Stomach (tissue), 8 donors: ENCODE measurements at regions not wholly inside any gene's neighbourhood (a gene's known extent, or its start where the extent isn't known, plus 50 kb on each side); places are given as distances from the start of the nearest gene placed in this dataset.

Experiments
- DNase-seq, 2 donors: peaks; one replicate each; pipeline versions ENCODE4 v3.0.0 to v3.0.0-alpha.2; 2013 to 2019
- H3K27ac ChIP-seq, 5 donors: fragments of 200-600 bp in 4 of 5; sonication (generic) in 4 of 5; one replicate each; pipeline ENCODE4 v1.5.1; 2013 to 2019; ENCODE audit warnings: mild to moderate bottlenecking in 1 of 5, moderate library complexity in 1 of 5
- H3K27me3 ChIP-seq, 3 donors: fragments of 200-600 bp; sonication (generic); one replicate each; pipeline ENCODE4 v1.5.1; 2017 to 2019; ENCODE audit warnings: mixed run types in 1 of 3
- H3K36me3 ChIP-seq, 4 donors: fragments of 200-600 bp; sonication (generic); 1 replicate in 3 of 4; 2 replicates in 1 of 4; pipeline ENCODE4 v1.5.1; 2016 to 2019
- H3K4me1 ChIP-seq, 4 donors: fragments of 200-600 bp; sonication (generic); one replicate each; pipeline ENCODE4 v1.5.1; 2016 to 2019
- H3K4me3 ChIP-seq, 4 donors: fragments of 200-600 bp; sonication (generic) in 3 of 4; one replicate each; pipeline ENCODE4 v1.5.1; 2016 to 2019; ENCODE audit warnings: mild to moderate bottlenecking in 1 of 4
- H3K9me3 ChIP-seq, 4 donors: fragments of 200-600 bp; sonication (generic); one replicate each; pipeline ENCODE4 v1.5.1; 2016 to 2019
- CTCF ChIP-seq, 7 experiments: fragments of 450-650 bp in 4 of 7; fragments of 200-600 bp in 3 of 7; sonication (generic) in 3 of 7; IDR thresholded peaks; one replicate each; pipeline ENCODE4 v1.5.1; 2016 to 2019; ENCODE audit warnings: antibody characterized with exemption in 7 of 7, control low read depth in 2 of 7, mild to moderate bottlenecking in 1 of 7
- EP300 ChIP-seq: sonication (generic); formaldehyde crosslinking; IDR thresholded peaks from one replicate; pipeline ENCODE4 v1.6.1; 2017; ENCODE audit warnings: antibody characterized with exemption
- POLR2A ChIP-seq, 4 donors: fragments of 450-650 bp; IDR thresholded peaks; one replicate each; pipeline ENCODE4 v1.6.1; 2016; ENCODE audit warnings: antibody characterized with exemption in 4 of 4, control low read depth in 2 of 4, mild to moderate bottlenecking in 1 of 4, moderate library complexity in 1 of 4
- POLR2AphosphoS5 ChIP-seq, 3 donors: sonication (generic); formaldehyde crosslinking; IDR thresholded peaks; one replicate each; pipeline ENCODE4 v1.6.1; 2016; ENCODE audit warnings: antibody characterized with exemption in 3 of 3
- WGBS, 5 donors: extraction: QIAGEN DNeasy Blood & Tissue Kit in 3 of 5; methylation state at CpG; one replicate each; pipeline versions ENCODE4 v1.1.5 to v1.1.7; 2013 to 2018; 5-methylcytosine and 5-hydroxymethylcytosine counted together
- intact Hi-C: fragments of 100-400 bp; cut with DNase I; formaldehyde crosslinking; loops from one replicate; pipeline ENCODE4 v1.15.1; 2023; ENCODE audit warnings: low total_unique reads
- donor health status: healthy with polysubstance abuse.
- donor health status: Bipolar disorder and iron deficiency.
- donor health status: healthy.

GRCh38 chr21:36532769-36533467 lies 53.0 kb upstream of the CLDN14 start:
- Histone ChIP-seq H3K9me3 (no peaks in the 10 kb centered on the region), H3K27ac (no peak overlapping the region), H3K27me3 (peaks cover 0 to 30% (median 0%) of the 10 kb centered on the region in 3 donors), H3K4me3 (no peak overlapping the region), H3K36me3 (no peaks in the 10 kb centered on the region), H3K4me1 (no peaks in the 10 kb centered on the region)
- intact Hi-C loops: no loop called here
- no peak for DNase-seq
- WGBS, 5 donors: 86 to 91% (median 88%) methylated on average over 15 of the region's 15 CpGs
- TF ChIP-seq EP300 (no peak), POLR2AphosphoS5 (IDR thresholded peaks at IDR 0.05) (no peak), POLR2A (IDR thresholded peaks at IDR 0.05) (no peak), CTCF (IDR thresholded peaks at IDR 0.05) (no peak)

- no peaks in the 10 kb centered on the region for H3K4me1 ChIP-seq
- no peak overlapping the region for H3K27ac ChIP-seq
- no peak for TF ChIP-seq EP300
- TF ChIP-seq POLR2AphosphoS5 (IDR thresholded peaks at IDR 0.05): no peak
- TF ChIP-seq CTCF (IDR thresholded peaks at IDR 0.05): no peak
- TF ChIP-seq POLR2A (IDR thresholded peaks at IDR 0.05): no peak
- intact Hi-C loops: no loop called here
- H3K27me3 ChIP-seq: peaks cover 0 to 28% (median 0%) of the 10 kb centered on the region in 3 donors
- no peak for DNase-seq
- H3K9me3 ChIP-seq: no peaks in the 10 kb centered on the region
- H3K4me3 ChIP-seq: no peak overlapping the region
- H3K36me3 ChIP-seq: no peaks in the 10 kb centered on the region
- WGBS, 5 donors: 82 to 86% (median 84%) methylated on average over 6 of the region's 6 CpGs
Observed at GRCh38 chr21:36533468-36533848, 53.5 kb upstream of the CLDN14 start.

- no peaks in the 10 kb centered on the region for H3K9me3 ChIP-seq
- no peak overlapping the region for H3K4me3 ChIP-seq
- no peaks in the 10 kb centered on the region for H3K4me1 ChIP-seq
- no peak overlapping the region for H3K27ac ChIP-seq
- H3K36me3 ChIP-seq: no peaks in the 10 kb centered on the region
- 63 to 74% (median 68%) methylated on average over 3 of the region's 3 CpGs for WGBS, 5 donors
- TF ChIP-seq CTCF (IDR thresholded peaks at IDR 0.05): no peak
- no peak for TF ChIP-seq EP300
- no peak for TF ChIP-seq POLR2AphosphoS5 (IDR thresholded peaks at IDR 0.05)
- TF ChIP-seq POLR2A (IDR thresholded peaks at IDR 0.05): no peak
- intact Hi-C loops: no loop called here
- no peak for DNase-seq
- H3K27me3 ChIP-seq: peaks cover 0 to 25% (median 0%) of the 10 kb centered on the region in 3 donors
Observed at GRCh38 chr21:36534656-36535055, 54.7 kb upstream of the CLDN14 start.

- 18 to 33% (median 24%) methylated on average over 6 of the region's 6 CpGs for WGBS, 5 donors
- Histone ChIP-seq H3K9me3 (no peaks in the 10 kb centered on the region), H3K36me3 (no peaks in the 10 kb centered on the region), H3K4me1 (no peaks in the 10 kb centered on the region), H3K4me3 (no peak overlapping the region), H3K27ac (no peak overlapping the region), H3K27me3 (peaks cover 0 to 19% (median 0%) of the 10 kb centered on the region in 3 donors)
- no peak for DNase-seq
- TF ChIP-seq EP300: no peak
- no peak for TF ChIP-seq CTCF (IDR thresholded peaks at IDR 0.05)
- no peak for TF ChIP-seq POLR2A (IDR thresholded peaks at IDR 0.05)
- no peak for TF ChIP-seq POLR2AphosphoS5 (IDR thresholded peaks at IDR 0.05)
- intact Hi-C loops: no loop called here
Observed at GRCh38 chr21:36535618-36536241, 55.8 kb upstream of the CLDN14 start.
